Thoracic aorta (tissue), 2 donors: ENCODE measurements at regions not wholly inside any gene's neighbourhood (a gene's known extent, or its start where the extent isn't known, plus 50 kb on each side); places are given as distances from the start of the nearest gene placed in this dataset.
"Not testable (repeated sequence)": the region's sequence is repeated elsewhere in the genome, so short reads cannot be mapped to it uniquely, and the experiment has no call there.

ENCODE experiments used
- ATAC-seq: fragments of 150-250 bp; one replicate; pipeline ENCODE4 v1.8.0; 2017; ENCODE audit warnings: low read depth; ENCODE audit not compliant: insufficient number of reproducible peaks, low FRiP score
- DNase-seq: peaks from one replicate; pipeline ENCODE4 v3.0.0-alpha.2; 2020; ENCODE audit warnings: low spot score
- H3K27ac ChIP-seq, 2 donors: fragments of 200-600 bp; sonication (generic); 1 replicate in 1 of 2; 2 replicates in 1 of 2; pipeline ENCODE4 v1.5.1; 2016; ENCODE audit warnings: mild to moderate bottlenecking in 2 of 2, moderate library complexity in 2 of 2
- H3K27me3 ChIP-seq: fragments of 200-600 bp; sonication (generic); replicated peaks from 2 replicates; pipeline ENCODE4 v1.6.0; 2016; ENCODE audit warnings: mild to moderate bottlenecking; ENCODE audit not compliant: insufficient read depth
- H3K36me3 ChIP-seq: fragments of 200-600 bp; sonication (generic); one replicate; pipeline ENCODE4 v1.5.1; 2016
- H3K4me1 ChIP-seq, 2 donors: fragments of 200-600 bp; sonication (generic); 1 replicate in 1 of 2; 2 replicates in 1 of 2; pipeline versions ENCODE4 v1.5.1 to v1.6.0; 2016; ENCODE audit warnings: low read depth in 2 of 2, mild to moderate bottlenecking in 1 of 2; ENCODE audit not compliant: control insufficient read depth in 1 of 2
- H3K4me3 ChIP-seq: fragments of 200-600 bp; sonication (generic); 2 replicates; pipeline ENCODE4 v1.5.1; 2016; ENCODE audit warnings: mild to moderate bottlenecking
- H3K9me3 ChIP-seq: fragments of 200-600 bp; sonication (generic); 2 replicates; pipeline ENCODE4 v1.5.1; 2016
- TF ChIP-seq, protein P1 (sequence below): fragments of 200-600 bp; sonication (generic); IDR thresholded peaks from one replicate; pipeline ENCODE4 v1.5.1; 2019; ENCODE audit warnings: antibody characterized with exemption

DNA sequence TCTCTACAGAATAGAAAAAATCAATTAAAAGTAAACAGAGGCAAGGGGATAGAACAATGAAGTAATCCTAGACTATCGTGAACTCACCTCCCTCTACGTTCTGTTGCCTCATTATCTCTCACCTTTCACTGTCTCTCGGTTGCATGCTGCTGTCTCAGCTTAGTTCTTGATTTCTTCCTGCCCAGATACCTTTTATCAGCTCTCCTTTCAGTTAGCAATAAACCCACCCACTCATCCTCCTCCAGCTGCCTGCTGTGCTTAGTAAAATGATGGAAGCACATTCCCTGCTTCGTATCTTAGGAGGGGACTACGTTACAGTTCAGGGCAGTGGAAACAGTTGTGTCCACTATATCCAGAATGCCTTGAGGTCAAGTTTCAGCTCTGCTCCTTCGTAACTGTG is 1709.5 kb upstream of the AGA start:
- H3K4me3 ChIP-seq: no peak overlapping the region
- H3K27ac ChIP-seq: no peak overlapping the region
- H3K27me3 ChIP-seq: no peaks in the 10 kb centered on the region
- H3K4me1 ChIP-seq: no peaks in the 10 kb centered on the region
- TF ChIP-seq, protein P1, sequence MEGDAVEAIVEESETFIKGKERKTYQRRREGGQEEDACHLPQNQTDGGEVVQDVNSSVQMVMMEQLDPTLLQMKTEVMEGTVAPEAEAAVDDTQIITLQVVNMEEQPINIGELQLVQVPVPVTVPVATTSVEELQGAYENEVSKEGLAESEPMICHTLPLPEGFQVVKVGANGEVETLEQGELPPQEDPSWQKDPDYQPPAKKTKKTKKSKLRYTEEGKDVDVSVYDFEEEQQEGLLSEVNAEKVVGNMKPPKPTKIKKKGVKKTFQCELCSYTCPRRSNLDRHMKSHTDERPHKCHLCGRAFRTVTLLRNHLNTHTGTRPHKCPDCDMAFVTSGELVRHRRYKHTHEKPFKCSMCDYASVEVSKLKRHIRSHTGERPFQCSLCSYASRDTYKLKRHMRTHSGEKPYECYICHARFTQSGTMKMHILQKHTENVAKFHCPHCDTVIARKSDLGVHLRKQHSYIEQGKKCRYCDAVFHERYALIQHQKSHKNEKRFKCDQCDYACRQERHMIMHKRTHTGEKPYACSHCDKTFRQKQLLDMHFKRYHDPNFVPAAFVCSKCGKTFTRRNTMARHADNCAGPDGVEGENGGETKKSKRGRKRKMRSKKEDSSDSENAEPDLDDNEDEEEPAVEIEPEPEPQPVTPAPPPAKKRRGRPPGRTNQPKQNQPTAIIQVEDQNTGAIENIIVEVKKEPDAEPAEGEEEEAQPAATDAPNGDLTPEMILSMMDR: no peak
- DNase-seq (no peak), ATAC-seq (no peak)
- no peaks in the 10 kb centered on the region for H3K9me3 ChIP-seq
- no peaks in the 10 kb centered on the region for H3K36me3 ChIP-seq

DNA sequence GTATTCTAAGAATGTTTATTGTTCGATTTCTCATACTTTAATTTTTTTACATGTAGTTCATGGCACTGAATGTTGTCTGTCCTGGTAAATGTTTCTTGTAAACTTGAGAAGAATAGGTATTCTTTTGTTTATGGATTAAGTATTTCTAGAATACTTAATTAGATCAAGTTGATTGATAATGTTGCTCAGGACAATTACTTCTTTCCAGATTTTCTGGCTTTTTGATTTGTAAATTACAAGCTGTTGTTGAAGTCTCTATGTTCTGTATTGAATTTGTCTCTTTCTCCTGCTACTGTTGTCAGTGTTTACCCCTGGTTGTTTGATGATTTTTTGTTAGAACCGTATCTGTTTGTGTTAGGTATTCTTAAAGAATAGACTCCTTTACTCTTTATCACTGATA is 1720.9 kb upstream of the AGA start:
- Histone ChIP-seq H3K27ac (no peak overlapping the region), H3K9me3 (no peaks in the 10 kb centered on the region)
- no peak for DNase-seq

DNA sequence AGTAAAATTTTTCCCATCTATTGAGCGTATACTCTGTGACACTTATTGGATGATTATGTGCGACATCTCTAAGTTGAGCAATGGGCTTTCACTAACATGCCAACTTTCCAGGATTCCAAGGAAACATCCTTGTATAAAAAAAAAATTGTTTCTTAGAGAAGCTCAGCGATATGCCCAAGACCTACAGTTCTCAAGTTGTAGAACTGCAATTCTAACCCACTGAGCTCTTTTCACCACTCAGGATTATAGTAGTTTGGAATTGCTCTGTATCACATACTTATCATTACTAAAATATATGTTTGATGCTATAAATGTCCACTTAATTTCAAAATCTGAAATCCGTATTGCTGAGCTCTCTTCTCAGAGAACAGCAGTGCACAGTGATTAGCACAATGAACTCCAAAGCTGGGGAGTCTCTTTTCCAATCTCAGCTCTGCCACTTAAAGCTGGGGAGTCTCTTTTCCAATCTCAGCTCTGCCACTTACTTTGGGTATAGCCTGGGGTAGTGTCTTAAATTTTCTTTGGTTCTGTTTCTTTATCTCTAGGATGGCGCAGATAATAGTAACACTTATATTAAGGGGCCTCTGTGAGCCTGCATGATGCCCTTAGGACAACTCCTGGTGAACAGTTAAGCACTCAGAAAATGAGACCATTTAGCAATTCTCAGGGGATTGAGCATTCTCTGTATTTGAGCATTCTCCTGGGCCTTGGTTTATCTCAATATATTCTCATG is 1722.2 kb upstream of the AGA start:
- H3K9me3 ChIP-seq: no peaks in the 10 kb centered on the region
- DNase-seq (no peak), ATAC-seq (no peak)
- TF ChIP-seq, protein P1: no peak
- H3K4me3 ChIP-seq: no peak overlapping the region
- H3K4me1 ChIP-seq: no peaks in the 10 kb centered on the region
- H3K27ac ChIP-seq: no peak overlapping the region
- H3K27me3 ChIP-seq: no peaks in the 10 kb centered on the region
- no peaks in the 10 kb centered on the region for H3K36me3 ChIP-seq

More for the DNA sequence above, 1720.9 kb upstream of the AGA start:
- TF ChIP-seq, protein P1: no peak
- no peak for ATAC-seq
- Histone ChIP-seq H3K4me3 (no peak overlapping the region), H3K36me3 (no peaks in the 10 kb centered on the region), H3K27me3 (no peaks in the 10 kb centered on the region), H3K4me1 (no peaks in the 10 kb centered on the region)

DNA sequence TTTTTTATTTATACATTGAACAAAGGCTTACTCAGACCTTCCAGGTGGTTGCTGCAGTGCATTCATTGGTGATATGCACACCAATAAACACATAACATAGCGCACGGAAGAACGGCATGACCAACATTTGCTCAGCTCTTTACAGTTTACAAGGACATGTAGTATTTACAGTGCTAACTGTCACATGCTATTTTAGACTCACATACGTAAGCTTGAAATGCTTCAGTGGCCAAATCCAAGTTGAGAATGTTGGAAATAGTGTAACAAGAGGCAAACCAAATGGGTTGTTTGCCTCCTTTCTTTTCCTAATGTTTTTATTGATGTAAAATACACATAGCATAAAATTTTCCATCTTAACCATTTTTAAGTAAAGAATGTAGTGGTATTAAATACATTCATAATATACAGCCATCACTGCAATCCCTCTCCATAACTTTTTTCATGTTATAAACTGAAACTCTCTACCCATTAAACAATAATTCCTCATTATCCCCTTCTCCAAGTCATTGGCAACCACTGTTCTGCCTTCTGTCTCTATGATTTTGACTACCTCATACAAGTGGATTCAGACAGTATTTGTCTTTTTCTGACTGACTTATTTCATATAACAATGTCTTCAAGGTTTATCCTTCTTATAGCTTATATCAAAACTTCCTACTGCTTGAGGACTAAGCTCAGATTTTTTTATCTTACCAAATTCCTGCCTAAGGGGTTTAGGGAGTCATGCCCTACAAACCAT is 1722.9 kb upstream of the AGA start:
- no peak for ATAC-seq
- H3K4me1 ChIP-seq: no peaks in the 10 kb centered on the region
- H3K4me3 ChIP-seq: no peak overlapping the region

DNA sequence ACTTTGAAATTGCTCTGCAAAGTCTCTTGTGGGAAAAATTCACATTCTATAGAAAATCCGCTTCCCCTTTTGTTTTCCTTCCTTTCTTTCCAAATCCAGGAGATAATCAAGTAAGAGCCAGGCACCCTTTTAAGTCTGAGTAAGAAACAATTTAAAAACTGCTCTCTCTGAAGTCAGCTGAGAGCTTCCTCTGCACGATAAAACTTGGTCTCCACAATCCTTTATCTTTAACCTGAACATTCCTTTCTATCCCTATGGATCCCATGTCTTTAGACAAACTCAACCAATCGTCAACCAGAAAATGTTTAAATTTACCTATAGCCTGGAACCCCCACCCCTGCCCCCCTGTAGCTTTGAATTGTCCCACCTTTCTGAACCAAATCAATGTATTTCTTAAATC is 1723.6 kb upstream of the AGA start:
- no peak for ATAC-seq
- TF ChIP-seq, protein P1: no peak

More for the DNA sequence above, 1722.9 kb upstream of the AGA start:
- H3K9me3 ChIP-seq: no peaks in the 10 kb centered on the region
- H3K27ac ChIP-seq: no peak overlapping the region
- TF ChIP-seq, protein P1: no peak
- H3K36me3 ChIP-seq: no peaks in the 10 kb centered on the region
- DNase-seq: no peak
- H3K27me3 ChIP-seq: no peaks in the 10 kb centered on the region

DNA sequence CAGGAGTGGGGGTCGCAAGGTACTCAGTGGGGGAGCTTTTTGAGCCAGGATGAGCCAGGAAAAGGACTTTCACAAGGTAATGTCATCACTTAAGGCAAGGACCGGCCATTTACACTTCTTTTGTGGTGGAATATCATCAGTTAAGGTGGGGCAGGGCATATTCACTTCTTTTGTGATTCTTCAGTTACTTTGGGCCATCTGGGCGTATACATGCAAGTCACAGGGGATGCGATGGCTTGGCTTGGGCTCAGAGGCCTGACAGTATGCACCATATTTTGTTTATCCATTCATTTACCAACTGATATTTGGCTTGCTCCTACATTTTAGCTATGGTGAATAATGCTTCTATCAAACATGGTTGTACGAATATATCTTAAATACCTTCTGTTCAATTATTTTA is 1728.1 kb upstream of the AGA start:
- not testable (repeated sequence) for H3K9me3 ChIP-seq, H3K4me1 ChIP-seq, H3K27me3 ChIP-seq, H3K4me3 ChIP-seq, H3K36me3 ChIP-seq, DNase-seq, ATAC-seq, H3K27ac ChIP-seq

More for the DNA sequence above, 1723.6 kb upstream of the AGA start:
- Histone ChIP-seq H3K4me1 (no peaks in the 10 kb centered on the region), H3K27me3 (no peaks in the 10 kb centered on the region), H3K36me3 (no peaks in the 10 kb centered on the region), H3K27ac (no peak overlapping the region), H3K9me3 (no peaks in the 10 kb centered on the region), H3K4me3 (no peak overlapping the region)
- no peak for DNase-seq
